CD4-positive, alpha-beta T cell (primary cell): ENCODE measurements at regions not wholly inside any gene's neighbourhood (a gene's known extent, or its start where the extent isn't known, plus 50 kb on each side); places are given as distances from the start of the nearest gene placed in this dataset.

Experiments
- ATAC-seq: fragments of 200-7000 bp; cut with Tn5 transposase; one replicate; pipeline ENCODE4 v1.10.0; 2022; ENCODE audit warnings: mild to moderate bottlenecking; ENCODE audit not compliant: poor library complexity
- CTCF ChIA-PET: fragments of 350-600 bp; sonication (Branson Sonifier 250); formaldehyde crosslinking; loops from one replicate; lab custom pipeline; 2021; ENCODE audit warnings: antibody characterized with exemption, inconsistent platforms; lab: Charles Lee
- POLR2A ChIA-PET: fragments of 350-600 bp; sonication (Branson Sonifier 250); formaldehyde crosslinking; loops from one replicate; lab custom pipeline; 2021; ENCODE audit warnings: antibody characterized with exemption, inconsistent platforms; lab: Charles Lee
- DNase-seq, 14 experiments: peaks; one replicate each; pipeline ENCODE4 v3.0.0-alpha.2; 2013 to 2020; ENCODE audit warnings: mixed read lengths in 2 of 14
- H3K27ac ChIP-seq, 2 donors: one replicate each; pipeline versions ENCODE4 v1.5.1 to v1.7.0; 2013; ENCODE audit warnings: low read length in 2 of 2, low read depth in 1 of 2, mild to moderate bottlenecking in 1 of 2
- H3K27me3 ChIP-seq, 2 experiments: 1 replicate in 1 of 2; 2 replicates in 1 of 2; pipeline versions ENCODE4 v1.6.1 to v1.7.0; 2013; ENCODE audit warnings: low read length in 2 of 2, control low read depth in 1 of 2, mild to moderate bottlenecking in 1 of 2, moderate library complexity in 1 of 2; ENCODE audit not compliant: insufficient read depth in 2 of 2, control insufficient read depth in 1 of 2
- H3K36me3 ChIP-seq: one replicate; pipeline ENCODE4 v1.6.1; 2013; ENCODE audit warnings: low read length, control low read depth; ENCODE audit not compliant: insufficient read depth
- H3K4me1 ChIP-seq: one replicate; pipeline ENCODE4 v1.6.1; 2013; ENCODE audit warnings: low read length, control low read depth; ENCODE audit not compliant: insufficient read depth
- H3K4me3 ChIP-seq: one replicate; pipeline ENCODE4 v1.5.1; 2013; ENCODE audit warnings: mild to moderate bottlenecking, low read length, moderate library complexity
- H3K9me3 ChIP-seq, 2 experiments: 1 replicate in 1 of 2; 2 replicates in 1 of 2; pipeline versions ENCODE4 v1.6.1 to v1.7.0; 2013; ENCODE audit warnings: low read length in 2 of 2, mild to moderate bottlenecking in 2 of 2, control low read depth in 1 of 2, moderate library complexity in 1 of 2; ENCODE audit not compliant: control insufficient read depth in 1 of 2, insufficient read depth in 1 of 2
- H3K27ac Mint-ChIP-seq: one replicate; pipeline ENCODE4 v1.8.0; 2020; ENCODE audit warnings: mixed read lengths
- H3K27me3 Mint-ChIP-seq: one replicate; pipeline ENCODE4 v1.8.0; 2021; ENCODE audit warnings: mixed read lengths
- H3K36me3 Mint-ChIP-seq: one replicate; pipeline ENCODE4 v1.8.0; 2021; ENCODE audit warnings: low read depth, mixed read lengths
- H3K4me1 Mint-ChIP-seq: one replicate; pipeline ENCODE4 v1.8.0; 2021; ENCODE audit warnings: low read depth, mixed read lengths
- H3K4me3 Mint-ChIP-seq: one replicate; pipeline ENCODE4 v1.8.0; 2020; ENCODE audit warnings: mild to moderate bottlenecking, mixed read lengths
- H3K9me3 Mint-ChIP-seq: one replicate; pipeline ENCODE4 v1.8.0; 2020; ENCODE audit warnings: mixed read lengths
- intact Hi-C, 2 experiments: fragments of 100-400 bp; cut with DNase I in 1 of 2; cut with micrococcal nuclease in 1 of 2; formaldehyde crosslinking; loops; one replicate each; pipeline versions ENCODE4 v1.15.1 to v1.9.0; 2023 to 2025; cut with DNase I, micrococcal nuclease
- TF ChIP-seq, protein P1 (sequence below): fragments of 200-600 bp; IDR thresholded peaks from one replicate; pipeline ENCODE4 v1.8.0; 2022; ENCODE audit warnings: antibody characterized with exemption, mild to moderate bottlenecking

GRCh38 chr5:100407053-100407452 lies 128.1 kb upstream of the FAM174A start:
- H3K4me1 ChIP-seq: no peaks in the 10 kb centered on the region
- H3K36me3 ChIP-seq: no peaks in the 10 kb centered on the region
- H3K27me3 Mint-ChIP-seq: no peaks in the 10 kb centered on the region
- ChIA-PET POLR2A (no interaction called here), CTCF (no interaction called here)
- no peaks in the 10 kb centered on the region for H3K36me3 Mint-ChIP-seq
- intact Hi-C loops: no loop called here
- no peaks in the 10 kb centered on the region for H3K9me3 Mint-ChIP-seq
- H3K4me1 Mint-ChIP-seq: no peaks in the 10 kb centered on the region
- no peak overlapping the region for H3K4me3 Mint-ChIP-seq
- H3K27me3 ChIP-seq: no peaks in the 10 kb centered on the region
- ATAC-seq (no peak), DNase-seq (no peak)
- TF ChIP-seq, protein P1, sequence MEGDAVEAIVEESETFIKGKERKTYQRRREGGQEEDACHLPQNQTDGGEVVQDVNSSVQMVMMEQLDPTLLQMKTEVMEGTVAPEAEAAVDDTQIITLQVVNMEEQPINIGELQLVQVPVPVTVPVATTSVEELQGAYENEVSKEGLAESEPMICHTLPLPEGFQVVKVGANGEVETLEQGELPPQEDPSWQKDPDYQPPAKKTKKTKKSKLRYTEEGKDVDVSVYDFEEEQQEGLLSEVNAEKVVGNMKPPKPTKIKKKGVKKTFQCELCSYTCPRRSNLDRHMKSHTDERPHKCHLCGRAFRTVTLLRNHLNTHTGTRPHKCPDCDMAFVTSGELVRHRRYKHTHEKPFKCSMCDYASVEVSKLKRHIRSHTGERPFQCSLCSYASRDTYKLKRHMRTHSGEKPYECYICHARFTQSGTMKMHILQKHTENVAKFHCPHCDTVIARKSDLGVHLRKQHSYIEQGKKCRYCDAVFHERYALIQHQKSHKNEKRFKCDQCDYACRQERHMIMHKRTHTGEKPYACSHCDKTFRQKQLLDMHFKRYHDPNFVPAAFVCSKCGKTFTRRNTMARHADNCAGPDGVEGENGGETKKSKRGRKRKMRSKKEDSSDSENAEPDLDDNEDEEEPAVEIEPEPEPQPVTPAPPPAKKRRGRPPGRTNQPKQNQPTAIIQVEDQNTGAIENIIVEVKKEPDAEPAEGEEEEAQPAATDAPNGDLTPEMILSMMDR: no peak
- no peak overlapping the region for H3K27ac ChIP-seq
- H3K4me3 ChIP-seq: no peak overlapping the region
- H3K27ac Mint-ChIP-seq: no peak overlapping the region
- H3K9me3 ChIP-seq: no peaks in the 10 kb centered on the region

- Mint-ChIP-seq H3K27ac (no peak overlapping the region), H3K27me3 (no peaks in the 10 kb centered on the region), H3K4me3 (no peak overlapping the region), H3K9me3 (no peaks in the 10 kb centered on the region), H3K36me3 (no peaks in the 10 kb centered on the region), H3K4me1 (no peaks in the 10 kb centered on the region)
- ATAC-seq (no peak), DNase-seq (no peak)
- ChIA-PET CTCF (no interaction called here), POLR2A (no interaction called here)
- TF ChIP-seq, protein P1: no peak
- Histone ChIP-seq H3K4me1 (no peaks in the 10 kb centered on the region), H3K27me3 (no peaks in the 10 kb centered on the region), H3K36me3 (no peaks in the 10 kb centered on the region), H3K27ac (no peak overlapping the region), H3K4me3 (no peak overlapping the region), H3K9me3 (no peaks in the 10 kb centered on the region)
- intact Hi-C loops: no loop called here
Observed at GRCh38 chr5:100406640-100407039, 128.5 kb upstream of the FAM174A start.

GRCh38 chr5:100402071-100402470 lies 133.1 kb upstream of the FAM174A start:
- H3K27me3 ChIP-seq: no peaks in the 10 kb centered on the region
- ATAC-seq (no peak), DNase-seq (no peak)
- H3K4me3 ChIP-seq: no peak overlapping the region
- Mint-ChIP-seq H3K27ac (no peak overlapping the region), H3K27me3 (no peaks in the 10 kb centered on the region), H3K4me1 (no peaks in the 10 kb centered on the region), H3K36me3 (no peaks in the 10 kb centered on the region), H3K9me3 (no peaks in the 10 kb centered on the region), H3K4me3 (no peak overlapping the region)
- H3K27ac ChIP-seq: no peak overlapping the region
- ChIA-PET CTCF (no interaction called here), POLR2A (no interaction called here)
- TF ChIP-seq, protein P1: no peak
- no peaks in the 10 kb centered on the region for H3K36me3 ChIP-seq
- no peaks in the 10 kb centered on the region for H3K9me3 ChIP-seq
- intact Hi-C loops: no loop called here
- no peaks in the 10 kb centered on the region for H3K4me1 ChIP-seq
